ENCODE measurements at regions not wholly inside any gene's neighbourhood (a gene's known extent, or its start where the extent isn't known, plus 50 kb on each side); places are given as distances from the start of the nearest gene placed in this dataset.
"Not testable (repeated sequence)": the region's sequence is repeated elsewhere in the genome, so short reads cannot be mapped to it uniquely, and the experiment has no call there.

DNA sequence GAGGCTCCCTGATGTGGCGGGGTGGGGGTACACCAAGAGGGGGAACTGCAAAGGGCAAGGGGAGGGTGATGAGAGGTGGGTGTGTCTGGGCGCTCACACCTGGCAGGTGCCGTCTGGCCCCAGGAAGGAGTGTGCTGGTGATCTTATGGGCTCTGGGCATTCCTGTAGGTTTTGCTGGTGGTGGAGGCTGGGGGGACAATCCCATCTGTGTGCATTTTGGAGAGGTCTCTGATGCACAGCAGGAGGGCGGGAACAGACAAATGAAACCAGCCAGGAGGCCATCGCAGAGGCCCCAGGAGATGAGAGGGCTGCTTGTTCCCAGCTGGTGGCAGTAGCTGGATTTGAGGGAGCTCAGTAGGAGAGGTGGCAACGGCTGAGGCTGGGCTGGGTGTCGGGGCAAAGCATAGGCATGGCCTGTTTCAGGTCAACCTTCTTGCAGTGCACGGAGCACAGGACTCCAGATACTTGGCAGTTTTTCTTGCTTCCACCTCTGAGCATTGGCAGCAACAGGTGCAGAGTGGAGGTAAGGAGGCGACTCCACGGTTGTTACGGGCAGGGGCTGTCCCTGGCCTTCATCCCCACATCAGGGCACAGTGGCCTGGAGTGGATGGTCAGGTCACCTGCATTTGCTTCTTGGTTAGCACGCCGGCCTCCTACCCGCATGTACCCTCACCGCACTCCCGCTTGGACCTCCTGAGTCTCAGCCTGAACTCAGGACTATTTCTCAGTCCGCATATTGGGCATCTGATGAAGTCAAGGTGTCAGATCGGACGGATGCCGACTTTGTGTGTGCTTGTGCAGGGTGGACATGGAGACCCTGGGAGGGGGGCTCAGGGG, 194.2 kb upstream of the HDAC4 start:
- DNase-seq, result peak; percentile 10

DNA sequence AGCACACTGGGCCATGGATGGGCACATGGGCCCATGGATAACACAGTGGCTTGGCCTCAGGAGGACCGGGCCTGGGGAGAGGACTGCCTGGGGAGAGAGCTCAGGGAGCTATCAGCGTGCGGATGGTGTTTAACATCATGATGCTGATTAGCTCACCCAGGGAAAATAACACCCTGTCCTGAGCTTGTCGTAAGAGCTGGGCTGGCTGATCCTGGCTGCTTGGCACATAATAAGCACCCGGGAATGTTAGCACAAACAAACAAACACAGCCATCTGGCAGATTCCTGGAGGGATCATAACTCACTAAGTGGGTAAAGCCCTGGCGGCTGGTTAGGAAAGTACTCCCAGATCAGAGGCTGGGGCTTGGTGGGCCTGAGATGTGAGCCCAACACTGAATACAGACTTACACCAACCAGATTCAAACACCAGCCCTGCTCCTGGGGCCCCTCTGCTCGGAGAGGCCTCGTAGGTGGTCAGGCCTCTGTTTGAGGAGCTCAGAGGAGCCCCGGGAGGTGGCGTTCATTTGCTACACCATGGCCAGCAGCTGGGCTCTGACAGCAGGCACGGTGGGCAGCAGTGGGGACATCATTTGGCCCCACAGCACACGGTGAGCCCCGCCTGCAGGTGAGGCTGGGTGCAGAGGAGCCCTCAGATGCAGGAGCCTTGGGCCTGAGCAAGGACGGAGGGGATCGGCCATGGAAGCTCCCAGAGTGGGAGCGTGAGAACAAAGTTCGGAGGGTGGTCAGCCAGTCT, 193.4 kb upstream of the HDAC4 start:
- DNase-seq, result peak; percentile 8

DNA sequence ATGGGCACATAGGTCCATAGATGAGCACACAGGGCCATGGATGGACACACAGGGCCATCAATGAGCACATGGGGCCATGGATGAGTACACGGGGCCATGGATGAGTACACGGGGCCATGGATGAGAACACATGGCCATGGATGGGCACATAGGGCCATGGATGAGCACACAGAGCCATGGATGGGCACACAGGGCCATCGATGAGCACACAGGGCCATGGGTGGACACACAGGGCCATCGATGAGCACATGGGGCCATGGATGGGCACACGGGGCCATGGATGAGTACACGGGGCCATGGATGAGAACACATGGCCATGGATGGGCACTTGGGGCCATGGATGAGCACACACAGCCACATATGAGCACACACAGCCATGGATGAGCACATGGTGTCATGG, 192.6 kb upstream of the HDAC4 start:
- DNase-seq, result no peak

DNA sequence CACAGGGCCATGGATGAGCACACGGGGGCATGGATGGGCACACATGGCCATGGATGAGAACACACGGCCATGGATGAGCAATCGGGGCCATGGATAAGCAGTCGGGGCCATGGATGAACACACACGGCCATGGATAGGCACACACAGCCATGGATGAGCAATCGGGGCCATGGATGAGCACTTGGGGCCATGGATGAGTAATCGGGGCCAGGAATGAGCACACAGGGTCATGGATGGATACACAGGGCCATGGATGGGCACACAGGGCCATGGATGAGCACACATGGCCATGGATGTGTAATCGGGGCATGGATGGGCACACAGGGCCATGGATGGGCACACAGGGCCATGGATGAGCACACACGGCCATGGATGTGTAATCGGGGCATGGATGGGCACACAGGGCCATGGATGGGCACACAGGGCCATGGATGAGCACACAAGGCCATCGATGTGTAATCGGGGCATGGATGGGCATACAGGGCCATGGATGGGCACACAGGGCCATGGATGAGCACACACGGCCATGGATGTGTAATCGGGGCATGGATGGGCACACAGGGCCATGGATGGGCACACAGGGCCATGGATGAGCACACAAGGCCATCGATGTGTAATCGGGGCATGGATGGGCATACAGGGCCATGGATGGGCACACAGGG, 191.9 kb upstream of the HDAC4 start:
- DNase-seq, result not testable (repeated sequence)

DNA sequence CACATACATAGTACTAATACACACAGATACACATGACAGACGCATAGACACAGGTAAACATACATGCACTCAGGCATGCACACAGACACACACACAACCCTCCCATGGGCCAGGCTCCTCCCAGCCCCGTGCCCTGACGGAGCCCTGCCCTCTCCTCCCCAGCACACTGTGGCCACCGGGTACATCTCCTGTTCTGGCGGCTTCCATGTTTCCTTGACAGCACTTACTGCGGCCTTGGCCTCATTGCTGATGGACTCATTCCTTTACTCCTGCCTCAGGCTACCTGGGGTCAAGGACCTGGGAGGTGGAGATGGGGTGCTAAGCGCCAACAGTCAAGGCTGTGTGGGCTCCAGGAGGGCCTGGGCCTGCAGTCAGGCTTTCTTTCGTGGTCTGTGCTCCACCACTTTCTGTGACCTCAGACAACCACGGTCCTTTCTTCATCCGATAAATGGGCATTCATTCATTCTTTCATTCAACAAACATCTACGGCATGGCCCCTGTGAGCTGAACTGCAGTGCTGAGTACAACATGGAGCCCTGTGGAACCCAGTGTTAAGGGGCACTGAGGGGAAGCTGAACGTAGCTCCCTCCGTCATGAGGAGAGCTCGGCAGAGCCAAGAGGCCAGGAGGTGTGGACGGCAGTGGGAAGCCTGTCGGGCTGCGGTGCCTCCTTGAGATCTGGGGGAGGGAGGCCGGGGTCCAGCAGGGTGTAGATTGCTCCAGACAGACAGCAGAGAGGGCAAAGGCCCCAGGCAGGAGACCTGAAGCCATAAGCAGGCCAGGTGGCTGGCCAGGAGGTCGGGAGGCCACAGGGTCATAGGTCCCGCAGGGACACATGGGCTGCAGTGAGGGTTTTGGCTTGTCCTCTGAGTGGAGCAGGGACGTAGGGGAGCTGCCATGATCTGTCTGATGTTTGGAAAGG, 190.4 kb upstream of the HDAC4 start:
- no peak for DNase-seq

DNA sequence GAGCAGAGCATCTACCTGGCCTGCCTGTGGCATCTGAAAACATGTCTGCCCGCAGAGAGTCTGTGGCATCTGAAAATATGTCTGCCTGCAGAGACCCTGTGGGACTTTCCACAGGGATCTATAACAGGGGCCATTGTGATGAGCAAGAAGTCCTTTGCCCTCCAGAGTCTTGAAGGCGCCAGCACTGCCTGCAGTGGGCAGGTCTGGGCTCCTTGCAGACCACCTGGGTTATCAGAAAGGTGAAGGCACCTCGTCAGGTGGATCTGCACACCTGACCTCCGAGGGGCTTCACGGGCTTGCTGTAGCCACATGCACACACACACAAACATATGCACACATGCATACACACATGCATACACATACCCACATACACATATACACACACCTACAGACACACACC, 189.5 kb upstream of the HDAC4 start:
- no peak for DNase-seq

DNA sequence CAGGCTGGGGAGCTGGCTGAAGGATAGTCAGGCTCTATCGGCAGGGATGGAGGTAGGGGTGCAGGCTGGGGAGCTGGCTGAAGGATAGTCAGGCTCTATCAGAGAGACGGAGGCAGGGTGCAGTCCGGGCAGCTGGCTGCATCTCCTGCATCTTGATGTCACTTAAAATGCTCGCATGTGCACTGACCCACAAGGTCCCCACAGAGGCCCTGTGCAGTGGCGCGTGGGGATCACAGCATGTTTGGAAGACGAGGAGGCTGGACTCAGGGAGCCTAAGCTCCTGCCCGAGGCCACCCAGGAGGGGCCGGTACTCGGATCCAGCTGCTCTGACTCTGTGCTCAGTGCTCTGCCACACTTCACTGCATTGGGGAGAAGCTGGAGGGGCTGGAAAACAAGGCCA, 189.0 kb upstream of the HDAC4 start:
- no peak for DNase-seq

DNA sequence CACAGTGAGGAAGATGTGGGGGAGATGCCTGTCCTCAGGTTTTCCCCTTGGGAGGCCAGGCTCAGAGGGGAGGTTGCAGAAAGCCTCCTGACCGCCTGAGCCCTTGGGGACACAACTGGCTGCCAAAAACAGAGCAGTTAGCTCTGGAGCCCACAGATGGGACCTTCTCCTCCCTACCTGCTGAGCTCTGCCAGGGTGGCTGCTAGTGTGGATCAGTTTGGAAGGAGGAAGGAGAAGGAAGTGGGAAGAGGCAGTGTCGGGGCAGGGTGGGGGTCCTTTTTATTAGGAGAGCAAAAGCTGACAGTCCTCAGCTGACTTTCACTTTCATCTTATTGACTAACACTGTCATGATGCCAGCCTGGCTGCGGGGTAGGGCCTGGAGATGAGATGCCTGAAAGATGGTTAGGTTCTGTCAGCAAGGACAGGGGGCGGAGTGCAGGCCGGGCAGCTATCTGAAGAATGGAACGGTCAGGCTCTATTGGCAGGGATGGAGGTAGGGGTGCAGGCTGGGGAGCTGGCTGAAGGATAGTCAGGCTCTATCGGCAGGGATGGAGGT, 188.5 kb upstream of the HDAC4 start:
- DNase-seq, result no peak

DNA sequence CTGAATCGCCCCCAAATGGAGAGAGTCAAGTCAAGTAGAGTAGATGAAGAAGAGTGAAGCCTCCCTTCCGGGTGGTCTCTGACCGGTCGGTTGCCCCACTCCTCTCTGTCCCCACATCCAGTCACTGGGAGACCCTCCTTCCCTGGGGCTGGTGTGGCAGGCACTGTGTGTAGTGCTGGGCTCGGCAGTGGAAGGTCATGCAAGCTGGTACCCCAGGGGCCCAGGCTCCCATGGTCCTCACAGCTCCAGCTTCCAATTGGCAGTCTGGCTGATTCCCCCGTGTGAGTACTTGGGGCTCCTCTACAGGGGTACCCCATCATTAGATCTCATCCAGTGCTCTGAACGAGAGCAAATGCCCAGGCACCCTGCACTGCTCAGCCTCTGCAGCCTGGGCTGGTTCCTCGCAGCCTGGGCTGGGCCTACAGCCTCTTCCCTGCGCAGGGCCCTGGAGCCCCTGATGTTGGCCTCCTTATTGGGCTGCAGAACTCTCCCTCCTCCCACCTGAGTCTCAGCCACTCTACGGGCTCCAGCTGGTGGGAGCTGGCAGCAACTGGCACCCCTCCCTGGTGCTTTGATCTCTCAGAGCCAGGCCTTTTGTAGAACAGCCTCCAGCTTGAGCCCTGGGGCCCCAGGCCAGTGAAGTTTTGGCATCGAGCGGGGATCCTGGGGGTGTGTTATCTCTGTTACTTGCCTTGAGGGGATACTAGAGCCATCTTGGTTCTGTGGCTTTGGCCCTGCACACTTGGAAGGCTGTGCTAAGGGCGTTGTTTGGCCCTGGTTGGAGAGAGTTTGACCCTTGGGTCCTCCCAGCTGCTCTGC, 187.8 kb upstream of the HDAC4 start:
- no peak for DNase-seq

DNA sequence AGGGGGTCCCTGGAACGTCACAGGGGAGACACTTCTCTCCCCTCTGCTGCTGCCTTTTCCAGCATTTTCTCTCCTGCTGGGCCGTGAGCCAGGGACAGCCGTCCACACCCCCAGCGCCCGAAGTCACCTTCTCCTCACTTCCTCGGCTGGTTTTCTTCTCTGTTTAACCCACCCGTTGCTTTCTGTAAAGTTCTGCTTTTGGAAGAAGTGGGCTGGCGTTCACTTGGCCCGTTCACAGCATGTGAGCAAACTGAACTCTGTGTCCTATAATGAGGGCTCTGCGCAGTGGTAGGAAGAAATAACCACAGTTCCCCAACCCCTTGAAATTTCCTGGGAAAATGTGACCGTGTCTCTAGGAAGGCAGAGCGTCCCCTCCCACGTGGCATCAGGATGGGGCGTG, 187.0 kb upstream of the HDAC4 start:
- DNase-seq, result no peak

DNA sequence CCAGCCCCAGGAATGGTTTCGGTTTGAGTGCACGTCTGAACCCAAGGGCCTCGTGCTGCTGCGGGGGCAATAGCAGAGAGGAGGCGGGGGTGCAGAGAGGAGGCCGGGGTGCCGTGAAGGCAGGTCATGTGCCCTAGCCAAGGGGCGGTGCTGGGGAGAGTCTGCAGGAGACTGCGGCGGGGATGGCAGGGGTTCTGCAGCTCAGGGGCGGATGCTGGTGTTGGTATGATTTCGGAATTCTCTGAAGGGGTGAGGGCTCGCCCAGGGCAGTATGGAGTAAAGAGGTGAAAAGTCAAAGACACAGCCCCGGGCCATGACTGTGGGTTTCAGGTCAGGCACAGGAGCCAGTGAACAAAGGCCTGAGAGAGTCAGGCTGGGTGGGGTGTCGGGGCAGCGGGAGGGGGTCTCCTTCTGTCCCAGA, 186.5 kb upstream of the HDAC4 start:
- DNase-seq, result no peak

DNA sequence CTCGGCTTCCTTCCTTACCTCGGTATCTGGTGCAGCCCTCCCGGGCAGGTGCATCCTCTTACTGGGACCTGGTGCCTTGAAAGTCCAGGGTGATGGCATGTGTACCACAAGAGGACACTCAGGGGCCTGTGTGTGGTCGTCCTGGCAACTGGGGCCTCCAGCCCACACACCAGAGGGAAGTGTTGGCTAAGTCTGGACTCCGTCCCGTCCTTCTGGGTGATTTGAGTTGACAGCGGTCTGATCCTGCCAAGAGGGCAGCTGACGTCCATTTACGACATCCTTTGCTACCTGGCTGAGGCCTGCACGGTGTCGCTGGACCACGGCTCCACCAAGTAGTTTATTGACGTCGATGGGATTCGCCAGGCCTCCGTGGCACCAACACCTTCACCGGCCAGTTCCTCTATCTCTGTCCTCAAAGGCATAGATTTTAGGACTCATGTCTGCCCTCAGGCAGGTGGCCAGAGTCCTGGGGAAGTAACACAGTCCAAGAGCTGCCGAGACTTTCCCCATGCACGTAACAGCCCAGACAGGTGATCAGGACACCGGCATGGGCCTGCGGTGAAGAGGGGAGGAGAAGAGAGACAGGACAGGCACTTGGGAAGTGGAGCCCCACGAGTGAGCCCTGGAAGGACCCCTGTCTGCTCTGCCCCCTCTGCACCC, 186.0 kb upstream of the HDAC4 start:
- no peak for DNase-seq

DNA sequence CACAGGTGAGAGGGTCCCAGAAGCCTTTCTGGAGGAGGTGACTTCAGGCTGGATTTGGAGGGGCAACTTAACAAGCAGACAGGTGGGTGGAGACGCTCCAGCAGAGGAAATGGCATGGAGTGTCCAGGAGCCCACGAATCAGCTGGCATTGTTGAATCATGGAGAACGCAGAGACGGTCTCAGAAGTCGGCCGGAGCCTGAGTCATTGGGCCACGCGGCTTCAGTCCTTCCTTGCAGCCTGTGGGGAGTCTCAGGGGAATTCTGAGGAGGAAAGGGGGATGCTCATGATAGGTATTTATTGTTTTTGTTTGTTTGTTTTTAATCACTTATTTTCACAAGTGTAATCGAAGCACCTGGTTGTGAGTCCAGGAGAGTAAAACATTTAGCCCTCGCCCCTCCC, 184.6 kb upstream of the HDAC4 start:
- no peak for DNase-seq

DNA sequence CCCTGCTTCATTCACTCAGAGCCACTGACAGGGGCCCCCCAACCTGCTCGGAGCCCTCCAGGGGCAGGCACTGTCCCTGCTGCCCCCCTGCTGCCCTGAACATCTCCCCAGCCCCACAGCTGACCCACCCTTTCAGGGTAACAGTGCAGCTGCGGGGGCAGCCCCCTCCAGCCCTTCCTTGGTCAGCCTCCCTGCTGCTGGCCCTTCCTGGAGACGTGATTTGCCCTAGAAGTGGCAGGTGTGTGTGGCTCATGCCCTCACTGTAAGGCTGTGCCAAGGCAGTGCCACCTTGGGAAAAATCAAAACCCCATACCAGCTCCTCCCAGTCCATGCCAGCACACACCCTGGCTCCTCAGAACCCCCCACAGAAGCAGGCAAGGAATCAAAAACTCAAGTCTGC, 184.2 kb upstream of the HDAC4 start:
- DNase-seq, result no peak

DNA sequence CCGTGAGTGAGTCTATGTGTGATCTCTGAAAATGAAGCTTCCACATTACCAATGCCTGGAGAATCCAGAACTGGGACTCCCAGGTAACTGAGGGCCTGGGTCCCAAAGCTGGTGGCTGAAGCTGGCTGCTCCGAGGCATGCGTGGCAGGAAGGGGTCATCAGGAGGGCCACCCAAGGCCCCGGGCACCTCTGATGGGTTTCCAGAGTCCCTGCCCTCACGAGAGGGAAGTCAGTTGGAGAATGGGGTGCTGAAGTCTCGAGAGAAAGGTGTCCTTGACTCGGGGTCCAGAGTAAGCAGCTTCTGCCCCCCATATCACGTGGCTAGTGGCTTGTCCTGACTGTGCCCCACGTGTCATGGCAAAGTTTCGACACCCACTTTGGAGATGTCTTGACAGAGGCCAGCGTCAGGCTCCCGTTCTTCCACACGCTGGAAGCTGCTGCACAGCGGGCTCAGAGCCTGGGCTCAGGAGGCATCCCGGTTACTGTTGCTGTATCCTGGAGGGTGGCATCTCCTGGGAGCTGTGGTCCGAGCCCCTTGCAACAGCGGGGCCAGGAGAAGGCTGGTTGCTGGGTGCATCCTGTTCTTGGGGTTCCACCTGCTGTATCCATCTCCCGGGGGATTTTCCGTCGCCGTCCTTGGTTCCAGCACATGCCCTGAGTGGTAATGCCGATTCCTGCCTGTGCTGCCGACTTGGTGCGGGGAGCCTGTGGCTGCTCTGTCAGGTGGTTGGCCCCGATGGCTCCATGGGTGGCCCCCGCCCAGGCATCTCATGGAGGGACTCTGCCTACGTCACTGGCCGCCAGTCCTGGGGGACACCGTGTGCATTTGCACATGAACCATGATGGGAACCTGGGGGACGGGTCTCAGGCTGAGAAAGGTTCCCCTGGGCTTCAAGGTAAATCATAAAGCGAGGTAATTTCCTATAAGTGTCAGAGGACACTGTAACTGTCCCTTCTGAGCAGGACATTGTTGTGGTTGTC, 183.3 kb upstream of the HDAC4 start:
- no peak for DNase-seq

DNA sequence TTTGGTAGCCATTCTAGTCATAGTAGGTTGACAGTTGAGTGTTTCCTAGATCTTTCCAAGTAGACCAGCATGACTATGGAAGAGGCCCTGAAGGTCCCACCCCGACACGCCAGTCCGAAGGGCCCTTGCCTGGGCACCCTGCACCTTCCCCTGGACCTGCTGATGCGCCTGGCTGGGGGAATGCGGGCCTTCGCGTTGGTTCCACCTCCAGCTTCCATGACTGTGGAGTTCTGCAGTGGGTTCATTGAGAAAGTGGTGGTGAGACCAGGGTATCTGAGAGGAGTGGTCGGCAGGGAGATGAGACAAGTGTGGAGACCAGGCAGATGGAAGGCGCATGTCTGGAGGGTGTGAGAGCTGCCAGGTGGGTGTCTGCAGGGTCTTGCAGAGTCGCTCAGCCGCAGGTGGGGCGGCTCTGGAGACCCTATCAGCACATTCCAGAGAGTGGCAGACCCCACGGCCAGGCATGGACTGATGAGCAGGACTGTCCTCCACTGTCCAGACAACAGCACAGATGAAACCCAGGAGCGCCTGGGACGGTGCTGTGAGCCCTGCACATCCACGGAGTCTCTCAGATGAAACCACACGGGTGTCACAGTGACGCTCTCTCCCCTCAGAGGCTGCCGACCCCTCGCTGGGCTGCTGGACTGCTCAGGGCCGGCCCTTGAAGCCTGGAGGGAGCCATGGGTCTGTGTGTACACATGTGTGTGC, 182.5 kb upstream of the HDAC4 start:
- DNase-seq, result no peak

DNA sequence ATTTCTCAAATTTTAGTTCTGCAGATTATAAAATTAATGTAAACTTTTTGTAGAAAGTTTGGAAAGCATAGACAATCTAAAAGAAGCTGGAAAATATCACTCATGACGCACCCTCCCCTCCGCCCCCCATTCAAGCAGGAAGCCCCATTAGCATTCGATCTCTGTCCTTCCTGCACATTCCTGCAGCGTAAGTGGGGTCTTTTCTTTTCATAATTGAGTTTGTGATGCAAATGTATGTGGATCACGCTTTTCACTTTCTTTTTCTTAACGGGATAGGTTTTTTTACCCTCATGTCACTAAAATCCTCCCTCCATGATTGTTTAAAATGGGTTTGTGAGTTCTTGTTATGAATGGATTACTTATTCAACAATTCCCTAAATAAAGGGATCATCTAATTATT, 181.7 kb upstream of the HDAC4 start:
- no peak for DNase-seq

DNA sequence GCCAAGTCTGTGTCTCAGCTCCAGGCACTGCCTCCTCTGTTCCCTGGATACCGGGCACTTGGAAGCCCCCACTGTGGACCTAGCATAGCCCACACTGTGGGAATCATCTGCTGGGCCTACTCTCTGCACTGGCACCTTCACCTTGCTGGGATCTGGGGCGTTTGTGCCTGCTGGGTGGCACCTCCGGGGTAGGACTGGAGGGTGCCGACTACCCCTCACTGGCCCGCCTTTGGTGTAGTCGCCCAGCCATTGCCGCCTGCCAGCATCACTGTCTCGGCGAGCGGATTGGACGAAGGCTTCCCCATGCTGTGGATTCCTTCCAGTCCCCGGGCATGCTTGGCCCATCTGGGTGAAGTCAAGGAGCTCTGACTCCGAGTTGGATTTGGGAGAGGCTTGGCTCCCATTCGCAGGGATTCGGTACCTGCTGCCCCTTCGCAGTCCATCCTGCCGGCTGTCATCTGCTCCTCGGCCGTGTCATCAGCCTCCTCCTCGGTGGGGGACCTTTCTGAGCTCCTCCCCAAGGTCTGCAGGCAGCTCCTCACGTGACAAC, 180.6 kb upstream of the HDAC4 start:
- no peak for DNase-seq

DNA sequence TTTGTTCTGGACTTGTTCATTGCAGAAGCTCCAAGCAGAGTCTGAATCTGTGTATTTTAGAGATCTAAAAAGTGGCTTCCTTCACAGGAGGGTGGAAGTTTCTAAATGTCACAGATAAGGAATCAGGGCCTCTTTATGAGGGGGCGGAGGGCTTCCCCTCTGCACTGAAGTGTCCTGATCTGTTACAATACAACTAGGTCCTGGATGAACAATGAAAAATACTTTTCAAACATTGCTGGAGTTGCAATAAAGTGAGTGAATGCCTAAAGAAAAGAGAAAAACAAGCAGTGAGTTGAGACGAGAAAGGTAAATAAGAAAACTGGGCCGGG, 179.3 kb upstream of the HDAC4 start:
- no peak for DNase-seq

Measured in activated T-cell treated with anti-CD3 and anti-CD28 coated beads, Interleukin-2, amount 50 U/mL, for 1 hour (primary cell).